DND-41 (cell line): ENCODE measurements at regions not wholly inside any gene's neighbourhood (a gene's known extent, or its start where the extent isn't known, plus 50 kb on each side); places are given as distances from the start of the nearest gene placed in this dataset.

Source experiments
- ATAC-seq: fragments of 200-7000 bp; cut with Tn5 transposase; 3 replicates; pipeline ENCODE4 v1.9.1; 2021; ENCODE audit warnings: low read depth; ENCODE audit not compliant: insufficient read depth
- DNase-seq: peaks from one replicate; pipeline ENCODE4 v3.0.0-alpha.2; 2020
- H2AFZ ChIP-seq: 2 replicates; pipeline ENCODE4 v1.6.0; 2012; ENCODE audit warnings: low read depth, low read length
- H3K27ac ChIP-seq: 2 replicates; pipeline ENCODE4 v1.5.1; 2012; ENCODE audit warnings: low read length, inconsistent platforms
- H3K27me3 ChIP-seq: fragments of 200-600 bp; sonication (generic); 2 replicates; pipeline ENCODE4 v1.6.0; 2012; ENCODE audit warnings: low read length, mild to moderate bottlenecking, inconsistent platforms; ENCODE audit not compliant: insufficient read depth, poor library complexity
- H3K36me3 ChIP-seq: 2 replicates; pipeline ENCODE4 v1.5.1; 2012; ENCODE audit warnings: low read length, inconsistent platforms; ENCODE audit not compliant: insufficient read depth
- H3K4me1 ChIP-seq: 2 replicates; pipeline ENCODE4 v1.5.1; 2012; ENCODE audit warnings: mild to moderate bottlenecking, low read length; ENCODE audit not compliant: insufficient read depth
- H3K4me2 ChIP-seq: 2 replicates; pipeline ENCODE4 v1.6.0; 2012; ENCODE audit warnings: mild to moderate bottlenecking, moderate library complexity, low read length, inconsistent platforms; ENCODE audit not compliant: insufficient read depth
- H3K4me3 ChIP-seq, 2 experiments: fragments of 200-600 bp in 1 of 2; shearing (Covaris generic) in 1 of 2; 2 replicates each; pipeline ENCODE4 v1.5.1; 2012 to 2016; ENCODE audit warnings: inconsistent platforms in 2 of 2, low read length in 2 of 2, mild to moderate bottlenecking in 2 of 2, low read depth in 1 of 2, moderate library complexity in 1 of 2
- H3K79me2 ChIP-seq: 2 replicates; pipeline ENCODE4 v1.6.0; 2012; ENCODE audit warnings: low read length, inconsistent platforms; ENCODE audit not compliant: insufficient read depth
- H3K9ac ChIP-seq: 2 replicates; pipeline ENCODE4 v1.6.0; 2012; ENCODE audit warnings: low read depth, mild to moderate bottlenecking, inconsistent platforms, low read length, moderate library complexity
- H3K9me3 ChIP-seq: 2 replicates; pipeline ENCODE4 v1.5.1; 2012; ENCODE audit warnings: low read length, moderate library complexity, mild to moderate bottlenecking, inconsistent platforms; ENCODE audit not compliant: insufficient read depth, severe bottlenecking
- H4K20me1 ChIP-seq: 2 replicates; pipeline ENCODE4 v1.6.0; 2012; ENCODE audit warnings: low read length; ENCODE audit not compliant: insufficient read depth
- CTCF ChIP-seq: IDR thresholded peaks from 2 replicates; pipeline ENCODE4 v1.5.1; 2012; ENCODE audit warnings: borderline replicate concordance, low read length, moderate library complexity, mild to moderate bottlenecking; ENCODE audit not compliant: poor library complexity, severe bottlenecking; ENCODE audit errors: extremely low read depth
- EZH2 ChIP-seq: IDR thresholded peaks from 3 replicates; pipeline ENCODE4 v1.6.1; 2012; ENCODE audit warnings: borderline replicate concordance, low read depth, mild to moderate bottlenecking, moderate library complexity, low read length, inconsistent platforms; ENCODE audit not compliant: severe bottlenecking

DNA sequence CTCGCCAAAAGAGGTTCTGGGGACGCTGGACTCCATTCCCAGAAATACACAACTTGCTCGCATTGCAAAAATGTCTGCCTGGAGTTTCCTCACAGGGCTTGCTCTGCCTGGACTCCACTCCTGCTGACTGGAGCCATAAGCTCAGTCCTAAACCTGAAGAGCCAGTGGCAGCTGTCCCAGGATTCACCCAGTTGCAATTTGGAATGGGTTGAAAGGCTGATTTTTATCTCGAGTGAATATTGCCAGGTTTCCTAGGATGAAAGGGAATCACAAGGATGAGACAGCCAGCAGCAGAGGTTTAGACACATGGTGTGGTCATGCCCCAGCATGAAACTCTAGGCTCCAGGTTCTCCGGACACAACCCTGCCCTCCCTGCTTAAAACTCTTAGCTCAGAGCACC, 223.3 kb downstream of the BMP7 start:
- H3K4me1 ChIP-seq: no peaks in the 10 kb centered on the region
- no peaks in the 10 kb centered on the region for H4K20me1 ChIP-seq
- H3K4me2 ChIP-seq: no peak overlapping the region
- ATAC-seq: no peak
- no peaks in the 10 kb centered on the region for H3K79me2 ChIP-seq
- H3K9ac ChIP-seq: no peak overlapping the region
- H3K4me3 ChIP-seq: no peak overlapping the region
- no peak for DNase-seq
- no peak overlapping the region for H3K27ac ChIP-seq
- no peaks in the 10 kb centered on the region for H3K36me3 ChIP-seq
- H3K9me3 ChIP-seq: no peaks in the 10 kb centered on the region
- no peak overlapping the region for H2AFZ ChIP-seq
- TF ChIP-seq EZH2: no peak
- no peak for TF ChIP-seq CTCF
- H3K27me3 ChIP-seq: peaks cover 16% of the 10 kb centered on the region

DNA sequence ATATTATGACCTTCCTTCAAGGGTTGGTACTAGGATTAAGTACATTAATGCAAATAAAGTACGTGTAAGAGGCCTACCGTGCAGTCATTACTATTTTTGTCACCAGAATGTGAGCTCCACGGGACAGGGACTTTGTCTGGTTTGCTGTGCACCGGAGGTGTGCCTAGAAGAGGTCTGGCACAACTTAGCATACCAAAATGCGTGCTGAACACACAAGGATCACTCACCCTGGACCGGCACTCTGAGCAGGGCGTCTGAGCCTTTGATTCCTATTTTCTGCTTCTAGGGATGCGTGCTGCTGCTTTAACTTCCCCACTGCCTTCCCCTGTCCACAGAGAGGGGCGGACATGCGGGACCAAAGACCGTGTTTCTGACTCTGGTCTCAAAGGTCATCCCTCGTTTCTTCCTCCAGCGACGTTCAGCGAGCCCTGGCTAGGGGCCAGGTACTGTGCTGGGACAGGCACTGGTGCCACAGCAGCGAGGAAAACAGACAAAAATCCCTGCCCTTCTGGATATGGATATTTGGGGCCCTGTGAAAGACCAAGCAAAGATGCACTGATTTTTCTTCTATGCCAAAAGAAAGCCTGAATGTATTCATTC, 222.7 kb downstream of the BMP7 start:
- ATAC-seq: no peak

GRCh38 chr20:57047281-57048026, 219.0 kb downstream of the BMP7 start:
- no peaks in the 10 kb centered on the region for H4K20me1 ChIP-seq
- no peak overlapping the region for H3K4me2 ChIP-seq
- DNase-seq (no peak), ATAC-seq (no peak)
- H3K4me3 ChIP-seq: no peak overlapping the region
- no peak overlapping the region for H2AFZ ChIP-seq
- peaks cover 21% of the 10 kb centered on the region for H3K27me3 ChIP-seq
- no peaks in the 10 kb centered on the region for H3K9me3 ChIP-seq
- no peaks in the 10 kb centered on the region for H3K79me2 ChIP-seq
- no peaks in the 10 kb centered on the region for H3K4me1 ChIP-seq
- no peaks in the 10 kb centered on the region for H3K36me3 ChIP-seq
- TF ChIP-seq EZH2: no peak
- peak; percentile 12 for TF ChIP-seq CTCF
- H3K9ac ChIP-seq: no peak overlapping the region
- no peak overlapping the region for H3K27ac ChIP-seq

More for the DNA sequence above, 222.7 kb downstream of the BMP7 start:
- H3K4me2 ChIP-seq: no peak overlapping the region
- no peak overlapping the region for H2AFZ ChIP-seq
- DNase-seq: no peak
- no peak overlapping the region for H3K4me3 ChIP-seq
- H3K27ac ChIP-seq: no peak overlapping the region
- H3K9ac ChIP-seq: no peak overlapping the region
- TF ChIP-seq CTCF (no peak), EZH2 (no peak)
- no peaks in the 10 kb centered on the region for H3K79me2 ChIP-seq
- no peaks in the 10 kb centered on the region for H3K4me1 ChIP-seq
- no peaks in the 10 kb centered on the region for H3K9me3 ChIP-seq
- no peaks in the 10 kb centered on the region for H4K20me1 ChIP-seq
- H3K36me3 ChIP-seq: no peaks in the 10 kb centered on the region
- H3K27me3 ChIP-seq: peaks cover 16% of the 10 kb centered on the region
